ENCODE measurements at regions not wholly inside any gene's neighbourhood (a gene's known extent, or its start where the extent isn't known, plus 50 kb on each side); places are given as distances from the start of the nearest gene placed in this dataset.

- no peaks in the 10 kb centered on the region for H3K9me2 ChIP-seq (ENCODE audit: insufficient read depth)
- H3K4me2 ChIP-seq (ENCODE audit: unreplicated experiment) = no peak overlapping the region
- H3K9ac ChIP-seq = no peak overlapping the region
- H3K27me3 ChIP-seq (replicated peaks; ENCODE audit: insufficient read depth) = no peaks in the 10 kb centered on the region
- H3K9me3 ChIP-seq (ENCODE audit: low read depth) = no peaks in the 10 kb centered on the region
- 38 to 39% methylated on average over 22 to 23 of the region's 23 CpGs for WGBS, 2 experiments (ENCODE audit: low coverage in 1 of 2, low lambda C conversion rate in 2 of 2, missing lambda C conversion rate in 2 of 2)
- no peaks in the 10 kb centered on the region for H3K4me1 ChIP-seq (ENCODE audit: insufficient read depth)
- H3K79me2 ChIP-seq (ENCODE audit: insufficient read depth) = no peaks in the 10 kb centered on the region
- TF ChIP-seq EZH2 (IDR thresholded peaks at IDR 0.05; ENCODE audit: insufficient read depth, poor library complexity, severe bottlenecking) = no peak
- TF ChIP-seq EZH2phosphoT487 (IDR thresholded peaks at IDR 0.05; ENCODE audit: insufficient read depth, low read depth) = no peak
- no peak for DNase-seq
- H3K4me3 ChIP-seq = no peak overlapping the region
- H3F3A ChIP-seq (ENCODE audit: insufficient read depth) = no peaks in the 10 kb centered on the region
- no peak overlapping the region for H3K27ac ChIP-seq
- H4K20me1 ChIP-seq (ENCODE audit: insufficient read depth) = no peaks in the 10 kb centered on the region
- H2AFZ ChIP-seq = no peak overlapping the region
- in situ Hi-C loops (cut with MboI) = no loop called here
- H3K36me3 ChIP-seq (ENCODE audit: low read depth) = no peaks in the 10 kb centered on the region
Measured at GRCh38 chr18:78685250-78685979, 294.2 kb upstream of the SALL3 start.

- H4K20me1 ChIP-seq (ENCODE audit: insufficient read depth) = no peaks in the 10 kb centered on the region
- H3K9me3 ChIP-seq (ENCODE audit: low read depth) = no peaks in the 10 kb centered on the region
- no peaks in the 10 kb centered on the region for H3K4me1 ChIP-seq (ENCODE audit: insufficient read depth)
- no peak overlapping the region for H3K9ac ChIP-seq
- no peaks in the 10 kb centered on the region for H3K36me3 ChIP-seq (ENCODE audit: low read depth)
- H3F3A ChIP-seq (ENCODE audit: insufficient read depth) = no peaks in the 10 kb centered on the region
- no peaks in the 10 kb centered on the region for H3K79me2 ChIP-seq (ENCODE audit: insufficient read depth)
- TF ChIP-seq EZH2phosphoT487 (IDR thresholded peaks at IDR 0.05; ENCODE audit: insufficient read depth, low read depth) (no peak), EZH2 (IDR thresholded peaks at IDR 0.05; ENCODE audit: insufficient read depth, poor library complexity, severe bottlenecking) (no peak)
- 38 to 47% methylated on average over 21 to 22 of the region's 26 CpGs for WGBS, 2 experiments (ENCODE audit: low coverage in 1 of 2, low lambda C conversion rate in 2 of 2, missing lambda C conversion rate in 2 of 2)
- no peak overlapping the region for H3K4me2 ChIP-seq (ENCODE audit: unreplicated experiment)
- no peak for DNase-seq
- H3K9me2 ChIP-seq (ENCODE audit: insufficient read depth) = no peaks in the 10 kb centered on the region
- no peak overlapping the region for H3K4me3 ChIP-seq
- no peak overlapping the region for H3K27ac ChIP-seq
- no peaks in the 10 kb centered on the region for H3K27me3 ChIP-seq (replicated peaks; ENCODE audit: insufficient read depth)
- in situ Hi-C loops (cut with MboI) = no loop called here
- no peak overlapping the region for H2AFZ ChIP-seq
Measured at GRCh38 chr18:78685980-78686530, 293.6 kb upstream of the SALL3 start.

- no peaks in the 10 kb centered on the region for H3K36me3 ChIP-seq (ENCODE audit: low read depth)
- H3K79me2 ChIP-seq (ENCODE audit: insufficient read depth) = no peaks in the 10 kb centered on the region
- H3K4me1 ChIP-seq (ENCODE audit: insufficient read depth) = no peaks in the 10 kb centered on the region
- H3K27me3 ChIP-seq (replicated peaks; ENCODE audit: insufficient read depth) = no peaks in the 10 kb centered on the region
- WGBS, 2 experiments (ENCODE audit: low coverage in 1 of 2, low lambda C conversion rate in 2 of 2, missing lambda C conversion rate in 2 of 2) = 42 to 45% methylated on average over 14 to 16 of the region's 16 CpGs
- no peaks in the 10 kb centered on the region for H3K9me2 ChIP-seq (ENCODE audit: insufficient read depth)
- in situ Hi-C loops (cut with MboI) = no loop called here
- DNase-seq = no peak
- no peak overlapping the region for H3K27ac ChIP-seq
- no peak overlapping the region for H3K9ac ChIP-seq
- no peaks in the 10 kb centered on the region for H4K20me1 ChIP-seq (ENCODE audit: insufficient read depth)
- no peaks in the 10 kb centered on the region for H3K9me3 ChIP-seq (ENCODE audit: low read depth)
- no peak overlapping the region for H3K4me3 ChIP-seq
- H2AFZ ChIP-seq = no peak overlapping the region
- no peaks in the 10 kb centered on the region for H3F3A ChIP-seq (ENCODE audit: insufficient read depth)
- TF ChIP-seq EZH2 (IDR thresholded peaks at IDR 0.05; ENCODE audit: insufficient read depth, poor library complexity, severe bottlenecking) = no peak
- TF ChIP-seq EZH2phosphoT487 (IDR thresholded peaks at IDR 0.05; ENCODE audit: insufficient read depth, low read depth) = no peak
- no peak overlapping the region for H3K4me2 ChIP-seq (ENCODE audit: unreplicated experiment)
Measured at GRCh38 chr18:78686976-78687685, 292.5 kb upstream of the SALL3 start.

- no peak overlapping the region for H3K27ac ChIP-seq
- H4K20me1 ChIP-seq (ENCODE audit: insufficient read depth) = no peaks in the 10 kb centered on the region
- H3K27me3 ChIP-seq (replicated peaks; ENCODE audit: insufficient read depth) = no peaks in the 10 kb centered on the region
- no peaks in the 10 kb centered on the region for H3K79me2 ChIP-seq (ENCODE audit: insufficient read depth)
- H3K9me2 ChIP-seq (ENCODE audit: insufficient read depth) = no peaks in the 10 kb centered on the region
- DNase-seq = no peak
- in situ Hi-C loops (cut with MboI) = no loop called here
- no peaks in the 10 kb centered on the region for H3K36me3 ChIP-seq (ENCODE audit: low read depth)
- no peak overlapping the region for H2AFZ ChIP-seq
- no peak overlapping the region for H3K4me3 ChIP-seq
- no peak for TF ChIP-seq EZH2phosphoT487 (IDR thresholded peaks at IDR 0.05; ENCODE audit: insufficient read depth, low read depth)
- no peak for TF ChIP-seq EZH2 (IDR thresholded peaks at IDR 0.05; ENCODE audit: insufficient read depth, poor library complexity, severe bottlenecking)
- H3K9ac ChIP-seq = no peak overlapping the region
- 39 to 45% methylated on average over 7 of the region's 7 CpGs for WGBS, 2 experiments (ENCODE audit: low coverage in 1 of 2, low lambda C conversion rate in 2 of 2, missing lambda C conversion rate in 2 of 2)
- no peaks in the 10 kb centered on the region for H3K4me1 ChIP-seq (ENCODE audit: insufficient read depth)
- no peak overlapping the region for H3K4me2 ChIP-seq (ENCODE audit: unreplicated experiment)
- H3F3A ChIP-seq (ENCODE audit: insufficient read depth) = no peaks in the 10 kb centered on the region
- H3K9me3 ChIP-seq (ENCODE audit: low read depth) = no peaks in the 10 kb centered on the region
Measured at GRCh38 chr18:78687736-78688135, 291.9 kb upstream of the SALL3 start.
